GM13977 (cell line): ENCODE measurements at regions not wholly inside any gene's neighbourhood (a gene's known extent, or its start where the extent isn't known, plus 50 kb on each side); places are given as distances from the start of the nearest gene placed in this dataset.

Experiments used
- DNase-seq: peaks from one replicate; pipeline ENCODE4 v3.0.0; 2012; ENCODE audit warnings: low spot score
- CTCF ChIP-seq: IDR thresholded peaks from 2 replicates; pipeline ENCODE4 v1.5.1; 2012; ENCODE audit warnings: mild to moderate bottlenecking, control low read depth; ENCODE audit not compliant: insufficient read depth; ENCODE audit errors: extremely low read depth, missing control alignments
- in situ Hi-C: fragments of 300-500 bp; cut with MboI; formaldehyde crosslinking; loops from one replicate; pipeline ENCODE4 v1.12.0; 2022; ENCODE audit warnings: low sequenced_read_pairs, low pct_unique_long_range_greater_than_20kb, mixed read lengths, inconsistent platforms; ENCODE audit not compliant: unreplicated experiment

GRCh38 chr11:104325093-104325492 lies 161.1 kb upstream of the PDGFD start:
- DNase-seq, result no peak
- TF ChIP-seq CTCF, result no peak
- in situ Hi-C loops, result no loop called here

GRCh38 chr11:104324276-104324675 lies 160.3 kb upstream of the PDGFD start:
- no peak for TF ChIP-seq CTCF
- DNase-seq, result no peak
- in situ Hi-C loops, result no loop called here

- TF ChIP-seq CTCF, result no peak
- in situ Hi-C loops, result no loop called here
- no peak for DNase-seq
Measured at GRCh38 chr11:104323841-104324240, 159.9 kb upstream of the PDGFD start.

- TF ChIP-seq CTCF, result no peak
- in situ Hi-C loops, result no loop called here
- DNase-seq, result no peak
Measured at GRCh38 chr11:104322696-104323095, 158.7 kb upstream of the PDGFD start.

- in situ Hi-C loops, result no loop called here
- no peak for TF ChIP-seq CTCF
- no peak for DNase-seq
Measured at GRCh38 chr11:104320956-104321355, 157.0 kb upstream of the PDGFD start.

GRCh38 chr11:104320097-104320496 lies 156.2 kb upstream of the PDGFD start:
- in situ Hi-C loops, result no loop called here
- no peak for TF ChIP-seq CTCF
- DNase-seq, result no peak

GRCh38 chr11:104319396-104319795 lies 155.4 kb upstream of the PDGFD start:
- in situ Hi-C loops, result no loop called here
- TF ChIP-seq CTCF, result no peak
- no peak for DNase-seq
